Endothelial cell of umbilical vein (primary cell): ENCODE measurements at regions not wholly inside any gene's neighbourhood (a gene's known extent, or its start where the extent isn't known, plus 50 kb on each side); places are given as distances from the start of the nearest gene placed in this dataset.

Experiments
- BruUV-seq: library from RNA; stranded (reverse); fragments of 400-500 nt; replicated peaks from 2 replicates; lab custom pipeline; 2021; lab: Mats Ljungman, UMichigan
- CTCF ChIA-PET: fragments of 300-600, 350-600 bp; sonication (Branson Sonifier 250); formaldehyde crosslinking; loops from one replicate; lab custom pipeline; 2021; ENCODE audit warnings: antibody characterized with exemption, inconsistent platforms; lab: Charles Lee
- POLR2A ChIA-PET: fragments of 300-600, 350-600 bp; sonication (Branson Sonifier 250); formaldehyde crosslinking; loops from one replicate; lab custom pipeline; 2021; ENCODE audit warnings: antibody characterized with exemption, inconsistent platforms; lab: Charles Lee
- DNase-seq: peaks from one replicate; pipeline ENCODE4 v3.0.0-alpha.2; 2011; ENCODE audit warnings: low read depth, low spot score
- FAIRE-seq: peaks from 2 replicates; lab custom pipeline; 2011; peaks lifted over from hg19 to GRCh38; lab: Jason Lieb, UNC
- H2AFZ ChIP-seq: 2 replicates; pipeline ENCODE4 v1.6.0; 2012; ENCODE audit warnings: low read depth, low read length, control low read depth, inconsistent platforms
- H3K27ac ChIP-seq: 2 replicates; pipeline ENCODE4 v1.5.1; 2011; ENCODE audit warnings: low read depth, mild to moderate bottlenecking, control low read depth, low read length, moderate library complexity; ENCODE audit not compliant: insufficient read depth
- H3K27me3 ChIP-seq, 2 experiments: 2 replicates each; pipeline versions ENCODE4 v1.6.0 to v1.6.1; 2011; ENCODE audit warnings: low read length in 2 of 2, mixed read lengths in 1 of 2; ENCODE audit not compliant: control insufficient read depth in 2 of 2, insufficient read depth in 2 of 2
- H3K36me3 ChIP-seq, 2 experiments: 2 replicates in 1 of 2; 3 replicates in 1 of 2; pipeline ENCODE4 v1.5.1; 2011; ENCODE audit warnings: low read length in 2 of 2, mild to moderate bottlenecking in 1 of 2, moderate library complexity in 1 of 2; ENCODE audit not compliant: control insufficient read depth in 2 of 2, insufficient read depth in 2 of 2; ENCODE audit errors: extremely low read depth in 1 of 2
- H3K4me1 ChIP-seq: 3 replicates; pipeline ENCODE4 v1.5.1; 2011; ENCODE audit warnings: mild to moderate bottlenecking, low read length; ENCODE audit not compliant: control insufficient read depth, insufficient read depth; ENCODE audit errors: extremely low read depth
- H3K4me2 ChIP-seq: 2 replicates; pipeline ENCODE4 v1.6.1; 2011; ENCODE audit warnings: low read length, control low read depth, mixed read lengths; ENCODE audit not compliant: insufficient read depth
- H3K4me3 ChIP-seq, 3 experiments: fragments of 200-600 bp in 1 of 3; sonication (generic), shearing (Covaris generic) in 1 of 3; replicated peaks in 1 of 3; 2 replicates each; pipeline ENCODE4 v1.5.1; 2011 to 2016; ENCODE audit warnings: control low read depth in 3 of 3, low read length in 3 of 3, mild to moderate bottlenecking in 2 of 3, inconsistent platforms in 1 of 3, low read depth in 1 of 3, moderate library complexity in 1 of 3; ENCODE audit not compliant: insufficient read depth in 1 of 3
- H3K79me2 ChIP-seq: 2 replicates; pipeline ENCODE4 v1.6.0; 2012; ENCODE audit warnings: low read length, inconsistent platforms; ENCODE audit not compliant: control insufficient read depth, insufficient read depth
- H3K9ac ChIP-seq: replicated peaks from 2 replicates; pipeline ENCODE3; 2011; ENCODE audit warnings: low read length, control low read depth; ENCODE audit not compliant: insufficient read depth; ENCODE audit errors: extremely low read depth
- H3K9me1 ChIP-seq: replicated peaks from 3 replicates; pipeline ENCODE4 v1.6.0; 2011; ENCODE audit warnings: mild to moderate bottlenecking, low read length; ENCODE audit not compliant: control insufficient read depth, insufficient read depth; ENCODE audit errors: extremely low read depth
- H3K9me3 ChIP-seq: replicated peaks from 2 replicates; pipeline ENCODE4 v1.5.1; 2012; ENCODE audit warnings: low read length, inconsistent platforms; ENCODE audit not compliant: control insufficient read depth, insufficient read depth
- H4K20me1 ChIP-seq: replicated peaks from 2 replicates; pipeline ENCODE3; 2011; ENCODE audit warnings: mild to moderate bottlenecking, low read length; ENCODE audit not compliant: control insufficient read depth, insufficient read depth; ENCODE audit errors: extremely low read depth
- EZH2 ChIP-seq: IDR thresholded peaks from 2 replicates; pipeline ENCODE4 v1.6.1; 2012; ENCODE audit warnings: borderline replicate concordance, low read depth, mild to moderate bottlenecking, moderate library complexity, low read length, inconsistent platforms; ENCODE audit not compliant: severe bottlenecking
- FOS ChIP-seq: IDR thresholded peaks from 2 replicates; pipeline ENCODE4 v1.6.1; 2011; ENCODE audit warnings: mild to moderate bottlenecking, low read length, moderate library complexity, borderline replicate concordance; ENCODE audit not compliant: insufficient read depth
- GATA2 ChIP-seq: IDR thresholded peaks from 2 replicates; pipeline ENCODE4 v1.7.0; 2011; ENCODE audit warnings: low read depth, mild to moderate bottlenecking, moderate library complexity, mixed read lengths, low read length; ENCODE audit not compliant: insufficient read length, insufficient read depth
- JUN ChIP-seq: IDR thresholded peaks from 2 replicates; pipeline ENCODE4 v1.6.1; 2011; ENCODE audit warnings: borderline replicate concordance, low read depth; ENCODE audit not compliant: insufficient read length, insufficient read depth
- MYC ChIP-seq: IDR thresholded peaks from one replicate; pipeline ENCODE4 v1.6.1; 2011; ENCODE audit warnings: mild to moderate bottlenecking, low read depth, low read length
- POLR2A ChIP-seq: IDR thresholded peaks from 2 replicates; pipeline ENCODE4 v1.6.1; 2012; ENCODE audit warnings: low read depth, mild to moderate bottlenecking, control low read depth, low read length
- POLR2AphosphoS5 ChIP-seq: IDR thresholded peaks from 2 replicates; pipeline ENCODE4 v1.6.1; 2012; ENCODE audit warnings: low read depth, mild to moderate bottlenecking, control low read depth, low read length, moderate library complexity; ENCODE audit not compliant: insufficient read depth
- dilution Hi-C: fragments of 300-500 bp; cut with MboI; formaldehyde crosslinking; loops from one replicate; pipeline ENCODE4 v1.15.0; 2019; ENCODE audit warnings: low sequenced_read_pairs; ENCODE audit not compliant: extremely low pct_ligation_motif_present
- intact Hi-C: fragments of 100-400 bp; cut with micrococcal nuclease; formaldehyde crosslinking; loops from one replicate; pipeline ENCODE4 v1.10.0; 2022
- TF ChIP-seq, protein P1 (sequence below), 2 donors: IDR thresholded peaks; 1 replicate in 1 of 2; 2 replicates in 1 of 2; pipeline ENCODE4 v1.5.1; 2011; ENCODE audit warnings: low read length in 2 of 2, mild to moderate bottlenecking in 2 of 2, moderate library complexity in 2 of 2, control low read depth in 1 of 2, inconsistent platforms in 1 of 2, low read depth in 1 of 2; ENCODE audit not compliant: insufficient read depth in 1 of 2; ENCODE audit errors: extremely low read depth in 1 of 2
- TF ChIP-seq, protein P2 (sequence below): IDR thresholded peaks from 2 replicates; pipeline ENCODE4 v1.6.1; 2011; ENCODE audit not compliant: insufficient read depth, insufficient read length

DNA sequence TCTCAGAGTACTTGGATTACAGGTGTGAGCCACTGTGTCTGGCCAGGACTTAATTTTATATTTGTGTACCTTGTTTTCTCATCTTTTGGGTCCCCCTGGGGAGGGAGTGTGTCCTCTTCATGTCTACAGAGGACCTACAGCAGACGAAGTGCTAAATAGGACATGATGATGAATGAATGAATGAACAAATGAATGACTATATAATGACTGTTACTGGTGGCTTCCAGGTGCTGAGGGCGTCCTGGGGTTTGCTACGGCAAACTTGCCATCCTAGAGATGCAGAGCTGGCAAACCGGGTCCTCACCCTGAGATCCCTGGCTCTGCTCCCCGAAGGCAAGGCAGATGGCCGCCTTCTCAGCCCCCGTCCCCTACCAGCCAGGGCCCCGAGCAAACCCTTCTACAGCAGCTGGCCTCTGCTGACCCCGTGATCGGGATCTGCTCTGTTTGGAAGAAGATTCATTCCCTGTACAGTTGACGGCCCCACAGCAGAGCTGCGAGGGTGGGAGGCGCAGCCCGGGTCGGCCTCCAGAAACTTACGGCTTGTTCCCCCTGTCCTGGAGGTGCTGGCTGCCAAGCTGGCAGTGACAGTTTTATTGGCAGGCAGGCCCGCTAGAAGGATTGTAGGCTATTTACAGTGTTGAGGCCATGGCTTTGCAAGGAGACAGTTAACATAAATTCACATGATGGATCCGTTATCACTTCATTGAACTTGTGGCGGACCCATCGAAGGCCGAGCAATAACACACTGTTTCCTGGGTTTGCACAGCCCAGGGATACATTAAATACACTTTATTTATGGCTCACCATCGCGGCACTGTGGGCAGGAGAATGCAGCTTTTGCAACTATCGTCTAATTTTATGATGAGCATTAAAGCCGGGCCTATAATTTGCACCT, 197.7 kb upstream of the GSE1 start:
- dilution Hi-C loops (no loop called here), intact Hi-C loops (loop anchor here (5.0 kb wide), 1 partner anchor 752 kb away; no protein-coding TSS in a partner anchor)
- FAIRE-seq (no peak), DNase-seq (no peak)
- no peak overlapping the region for H3K27ac ChIP-seq
- H2AFZ ChIP-seq: no peak overlapping the region
- H4K20me1 ChIP-seq: no peaks in the 10 kb centered on the region
- H3K4me3 ChIP-seq: no peak overlapping the region
- no peaks in the 10 kb centered on the region for H3K9me1 ChIP-seq
- ChIA-PET POLR2A (interaction anchor here (1.4 kb wide), 1 partner anchor 12 kb away, joined by 5 read pairs; no protein-coding TSS in a partner anchor), CTCF (interaction anchor here (0.5 to 1.5 kb wide), 18 partner anchors 10 to 358 kb away, joined by 3 to 18 read pairs (median 4); partner anchors contain the start of gene GSE1)
- TF ChIP-seq, protein P1, sequence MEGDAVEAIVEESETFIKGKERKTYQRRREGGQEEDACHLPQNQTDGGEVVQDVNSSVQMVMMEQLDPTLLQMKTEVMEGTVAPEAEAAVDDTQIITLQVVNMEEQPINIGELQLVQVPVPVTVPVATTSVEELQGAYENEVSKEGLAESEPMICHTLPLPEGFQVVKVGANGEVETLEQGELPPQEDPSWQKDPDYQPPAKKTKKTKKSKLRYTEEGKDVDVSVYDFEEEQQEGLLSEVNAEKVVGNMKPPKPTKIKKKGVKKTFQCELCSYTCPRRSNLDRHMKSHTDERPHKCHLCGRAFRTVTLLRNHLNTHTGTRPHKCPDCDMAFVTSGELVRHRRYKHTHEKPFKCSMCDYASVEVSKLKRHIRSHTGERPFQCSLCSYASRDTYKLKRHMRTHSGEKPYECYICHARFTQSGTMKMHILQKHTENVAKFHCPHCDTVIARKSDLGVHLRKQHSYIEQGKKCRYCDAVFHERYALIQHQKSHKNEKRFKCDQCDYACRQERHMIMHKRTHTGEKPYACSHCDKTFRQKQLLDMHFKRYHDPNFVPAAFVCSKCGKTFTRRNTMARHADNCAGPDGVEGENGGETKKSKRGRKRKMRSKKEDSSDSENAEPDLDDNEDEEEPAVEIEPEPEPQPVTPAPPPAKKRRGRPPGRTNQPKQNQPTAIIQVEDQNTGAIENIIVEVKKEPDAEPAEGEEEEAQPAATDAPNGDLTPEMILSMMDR (IDR thresholded peaks at IDR 0.05; ENCODE audit: extremely low read depth in 1 of 2, insufficient read depth in 1 of 2, low read depth in 1 of 2, low read length in 2 of 2): no peak
- no peak for TF ChIP-seq EZH2
- TF ChIP-seq FOS: no peak
- TF ChIP-seq, protein P2, sequence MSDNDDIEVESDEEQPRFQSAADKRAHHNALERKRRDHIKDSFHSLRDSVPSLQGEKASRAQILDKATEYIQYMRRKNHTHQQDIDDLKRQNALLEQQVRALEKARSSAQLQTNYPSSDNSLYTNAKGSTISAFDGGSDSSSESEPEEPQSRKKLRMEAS: no peak
- no peak for TF ChIP-seq GATA2
- TF ChIP-seq POLR2A: no peak
- TF ChIP-seq JUN: no peak
- TF ChIP-seq POLR2AphosphoS5: no peak
- TF ChIP-seq MYC: no peak
- H3K36me3 ChIP-seq: no peaks in the 10 kb centered on the region
- no TSS peak for BruUV-seq
- no peaks in the 10 kb centered on the region for H3K79me2 ChIP-seq
- no peaks in the 10 kb centered on the region for H3K9me3 ChIP-seq
- no peak overlapping the region for H3K9ac ChIP-seq
- H3K4me1 ChIP-seq: no peaks in the 10 kb centered on the region
- no peak overlapping the region for H3K4me2 ChIP-seq
- no peaks in the 10 kb centered on the region for H3K27me3 ChIP-seq
